Stimulated activated CD4-positive, alpha-beta T cell treated with anti-CD3 and anti-CD28 coated beads, Interleukin-15, amount 100 ng/mL, for 48 hours (primary cell): ENCODE measurements at regions not wholly inside any gene's neighbourhood (a gene's known extent, or its start where the extent isn't known, plus 50 kb on each side); places are given as distances from the start of the nearest gene placed in this dataset.
"Not testable (repeated sequence)": the region's sequence is repeated elsewhere in the genome, so short reads cannot be mapped to it uniquely, and the experiment has no call there.

Experiments
- DNase-seq, 2 donors: peaks; one replicate each; pipeline ENCODE4 v3.0.0-alpha.2; 2020; ENCODE audit warnings: low read depth in 2 of 2

- DNase-seq = no peak
These were observed 196.4 kb upstream of the NUDT12 start for GRCh38 chr5:103758996-103759395.

- no peak for DNase-seq
These were observed 193.4 kb upstream of the NUDT12 start for GRCh38 chr5:103755974-103756373.

- DNase-seq = no peak
These were observed 182.9 kb upstream of the NUDT12 start for GRCh38 chr5:103745353-103746065.

GRCh38 chr5:103744159-103744558 lies 181.6 kb upstream of the NUDT12 start:
- DNase-seq = no peak

GRCh38 chr5:103743421-103743820 lies 180.8 kb upstream of the NUDT12 start:
- DNase-seq = no peak

GRCh38 chr5:103741984-103742383 lies 179.4 kb upstream of the NUDT12 start:
- no peak for DNase-seq

GRCh38 chr5:103736343-103736742 lies 173.8 kb upstream of the NUDT12 start:
- DNase-seq = not testable (repeated sequence)

- no peak for DNase-seq
These were observed 161.7 kb upstream of the NUDT12 start for GRCh38 chr5:103724271-103724670.

GRCh38 chr5:103721183-103721582 lies 158.6 kb upstream of the NUDT12 start:
- no peak for DNase-seq

- DNase-seq = no peak
These were observed 155.5 kb upstream of the NUDT12 start for GRCh38 chr5:103718108-103718507.

- DNase-seq = no peak
These were observed 146.0 kb upstream of the NUDT12 start for GRCh38 chr5:103708601-103709000.

- DNase-seq = no peak
These were observed 144.5 kb upstream of the NUDT12 start for GRCh38 chr5:103706939-103707682.

GRCh38 chr5:103703617-103704016 lies 141.0 kb upstream of the NUDT12 start:
- DNase-seq = no peak

- no peak for DNase-seq
These were observed 130.9 kb upstream of the NUDT12 start for GRCh38 chr5:103693517-103693916.

GRCh38 chr5:103690676-103691075 lies 128.1 kb upstream of the NUDT12 start:
- DNase-seq = no peak

- DNase-seq = no peak
These were observed 117.3 kb upstream of the NUDT12 start for GRCh38 chr5:103679873-103680272.

GRCh38 chr5:103676198-103676597 lies 113.6 kb upstream of the NUDT12 start:
- not testable (repeated sequence) for DNase-seq

GRCh38 chr5:103674739-103675138 lies 112.2 kb upstream of the NUDT12 start:
- DNase-seq = no peak

- no peak for DNase-seq
These were observed 111.7 kb upstream of the NUDT12 start for GRCh38 chr5:103674251-103674650.

GRCh38 chr5:103669615-103670014 lies 107.0 kb upstream of the NUDT12 start:
- DNase-seq = no peak

GRCh38 chr5:103668281-103668680 lies 105.7 kb upstream of the NUDT12 start:
- DNase-seq = no peak

GRCh38 chr5:103667068-103667467 lies 104.5 kb upstream of the NUDT12 start:
- no peak for DNase-seq

GRCh38 chr5:103657301-103657700 lies 94.7 kb upstream of the NUDT12 start:
- DNase-seq = no peak
